H54 (cell line): ENCODE measurements at regions not wholly inside any gene's neighbourhood (a gene's known extent, or its start where the extent isn't known, plus 50 kb on each side); places are given as distances from the start of the nearest gene placed in this dataset.

Source experiments
- DNase-seq: peaks from one replicate; pipeline ENCODE4 v3.0.0; 2011; ENCODE audit warnings: low spot score, mixed read lengths; ENCODE audit not compliant: insufficient read length
- FAIRE-seq: peaks from 3 replicates; lab custom pipeline; 2011; peaks lifted over from hg19 to GRCh38; lab: Jason Lieb, UNC
- POLR2A ChIP-seq: IDR thresholded peaks from 2 replicates; pipeline ENCODE4 v1.6.1; 2011; ENCODE audit warnings: low read depth, mild to moderate bottlenecking, low read length

DNA sequence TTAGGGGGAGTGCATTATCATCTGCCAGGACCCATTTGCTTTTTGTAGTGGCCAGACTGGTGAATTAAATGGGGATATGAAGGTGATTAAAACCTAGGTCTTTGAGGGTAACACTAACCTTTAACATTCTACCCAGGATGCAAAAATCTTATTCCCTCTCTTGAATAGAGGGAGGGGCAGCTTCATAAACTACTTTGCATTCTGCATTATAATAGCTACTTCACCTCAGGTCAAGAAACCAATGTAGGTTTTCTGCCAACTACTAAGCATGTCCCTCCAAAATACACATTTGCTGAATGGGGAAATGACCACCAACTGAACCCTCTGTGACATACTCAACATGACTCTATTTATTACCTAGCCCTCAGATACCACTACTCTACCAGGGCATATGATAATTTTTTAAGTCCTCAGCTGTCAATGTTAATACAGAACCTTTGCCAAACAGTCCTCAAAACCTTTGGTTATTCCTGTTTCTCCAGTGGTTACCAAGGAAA is 477.6 kb upstream of the CD180 start:
- DNase-seq (no peak), FAIRE-seq (no peak)
- TF ChIP-seq POLR2A = no peak

DNA sequence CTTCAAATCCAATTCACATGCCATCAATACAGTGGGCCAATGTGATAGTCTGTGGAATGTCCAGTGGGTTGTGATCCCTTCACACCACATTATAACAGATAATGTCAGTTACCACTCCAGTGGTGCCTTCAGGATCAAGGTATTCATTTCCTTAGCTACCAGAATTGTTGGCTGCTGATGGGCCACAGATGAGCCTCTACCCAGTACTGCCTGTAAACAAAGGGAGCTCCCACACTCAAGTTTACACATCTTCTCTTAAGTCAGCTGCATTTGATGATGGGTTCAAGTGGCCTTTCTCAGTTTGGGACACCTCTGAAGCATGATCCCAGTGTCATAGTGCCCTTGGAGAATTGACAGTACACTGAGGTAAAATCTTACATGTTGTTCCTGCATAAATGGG is 477.0 kb upstream of the CD180 start:
- DNase-seq (no peak), FAIRE-seq (no peak)
- TF ChIP-seq POLR2A = no peak

DNA sequence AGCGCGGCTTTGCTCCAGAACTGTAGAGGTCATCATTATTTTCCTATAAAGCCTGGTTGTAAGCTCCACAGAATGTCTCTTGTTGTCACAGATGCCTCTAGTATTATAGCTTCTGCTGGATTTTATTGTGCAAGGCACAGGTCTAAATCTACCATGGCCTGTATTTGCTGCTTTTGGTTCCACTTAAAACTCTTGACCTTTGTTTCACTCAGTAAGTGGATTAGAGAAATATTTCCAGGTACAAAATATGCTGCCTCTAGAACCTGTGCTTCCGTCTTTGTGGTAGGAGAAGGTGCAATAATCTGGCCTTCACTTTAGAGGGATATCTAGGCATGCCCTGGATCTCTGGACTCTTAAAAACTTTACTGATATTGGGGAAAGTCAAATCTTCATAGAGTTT is 476.6 kb upstream of the CD180 start:
- DNase-seq (no peak), FAIRE-seq (no peak)
- no peak for TF ChIP-seq POLR2A

- TF ChIP-seq POLR2A = no peak
- FAIRE-seq = no peak
- DNase-seq = no peak
Observed at GRCh38 chr5:67672636-67673035, 476.0 kb upstream of the CD180 start.

- no peak for TF ChIP-seq POLR2A
- no peak for FAIRE-seq
Observed at GRCh38 chr5:67669916-67670315, 473.3 kb upstream of the CD180 start.

GRCh38 chr5:67660149-67660548 is 463.6 kb upstream of the CD180 start:
- no peak for FAIRE-seq
- TF ChIP-seq POLR2A = no peak
- DNase-seq = no peak

More at GRCh38 chr5:67669916-67670315, 473.3 kb upstream of the CD180 start:
- no peak for DNase-seq

GRCh38 chr5:67659288-67659687 is 462.7 kb upstream of the CD180 start:
- no peak for FAIRE-seq
- no peak for DNase-seq
- no peak for TF ChIP-seq POLR2A

GRCh38 chr5:67657055-67657454 is 460.5 kb upstream of the CD180 start:
- no peak for FAIRE-seq

DNA sequence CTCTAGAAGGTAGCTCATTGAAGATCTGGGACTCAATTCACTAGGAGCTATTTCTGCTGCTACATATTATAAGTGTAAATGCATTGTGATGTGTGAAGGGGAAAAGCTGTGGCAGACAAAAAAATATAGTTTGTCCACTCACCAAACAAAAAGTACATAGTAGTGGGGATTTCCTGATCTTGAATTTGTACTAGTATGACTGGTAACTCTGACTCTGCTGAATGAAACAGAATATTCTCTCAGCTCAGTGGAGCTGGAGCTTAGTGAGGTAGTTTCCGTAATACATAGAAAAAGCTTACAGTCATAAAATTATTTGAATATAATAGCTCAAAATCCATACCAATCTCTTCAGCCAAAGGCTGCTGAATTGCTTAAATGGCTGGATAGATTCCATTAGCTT is 455.6 kb upstream of the CD180 start:
- TF ChIP-seq POLR2A = no peak
- no peak for FAIRE-seq
- no peak for DNase-seq

More at GRCh38 chr5:67657055-67657454, 460.5 kb upstream of the CD180 start:
- no peak for DNase-seq
- TF ChIP-seq POLR2A = no peak

- no peak for DNase-seq
- no peak for TF ChIP-seq POLR2A
- no peak for FAIRE-seq
Observed at GRCh38 chr5:67651180-67651579, 454.6 kb upstream of the CD180 start.

- FAIRE-seq (no peak), DNase-seq (no peak)
- TF ChIP-seq POLR2A = no peak
Observed at GRCh38 chr5:67648201-67648671, 451.6 kb upstream of the CD180 start.

GRCh38 chr5:67647772-67648171 is 451.2 kb upstream of the CD180 start:
- FAIRE-seq = no peak
- no peak for TF ChIP-seq POLR2A
- no peak for DNase-seq

- FAIRE-seq (no peak), DNase-seq (no peak)
- TF ChIP-seq POLR2A = no peak
Observed at GRCh38 chr5:67644221-67644920, 447.8 kb upstream of the CD180 start.

DNA sequence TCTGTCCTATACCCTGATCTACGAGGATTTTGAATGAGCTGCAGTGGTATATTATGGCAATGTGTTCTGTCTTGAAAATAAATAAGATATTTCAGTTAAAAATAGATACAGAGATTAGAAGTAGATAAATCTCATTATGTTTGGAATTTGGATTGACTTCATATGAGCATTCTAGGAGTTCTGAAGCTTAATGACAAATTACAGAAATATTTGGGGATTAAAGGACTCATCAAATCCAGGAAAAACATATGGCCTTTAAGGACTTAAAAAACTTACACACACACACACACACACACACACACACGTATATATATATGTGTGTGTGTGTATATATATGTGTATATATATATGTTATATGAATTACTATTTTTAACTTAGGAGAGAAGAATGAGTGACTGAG is 446.9 kb upstream of the CD180 start:
- TF ChIP-seq POLR2A = no peak
- DNase-seq (no peak), FAIRE-seq (no peak)

DNA sequence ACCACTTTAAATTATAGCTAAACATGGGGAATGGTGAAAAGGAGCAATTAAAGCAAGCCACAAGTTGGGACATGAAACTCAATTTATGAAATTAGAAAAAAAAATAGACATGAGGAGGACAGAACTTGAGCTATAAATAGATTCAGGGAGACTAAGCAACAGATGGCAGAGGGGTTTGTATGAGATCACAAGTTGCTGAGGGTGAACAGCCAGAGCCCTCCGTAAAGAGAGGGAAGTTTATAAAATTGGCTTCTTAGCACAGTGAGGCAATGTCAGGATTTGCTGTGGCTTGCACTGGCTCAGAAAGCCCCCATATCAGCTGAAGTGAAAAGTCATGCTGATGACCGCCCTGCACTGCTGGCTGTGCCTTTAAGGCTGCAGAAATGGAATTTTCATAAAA is 443.4 kb upstream of the CD180 start:
- no peak for TF ChIP-seq POLR2A
- no peak for DNase-seq
- FAIRE-seq = no peak
